ENCODE measurements at regions not wholly inside any gene's neighbourhood (a gene's known extent, or its start where the extent isn't known, plus 50 kb on each side); places are given as distances from the start of the nearest gene placed in this dataset.
A peak's percentile ranks its signal among the peaks of the same experiment; 100 is the strongest.

GRCh38 chr2:198731842-198732399, 725.8 kb downstream of the SATB2 start:
- TF ChIP-seq CTCF (IDR thresholded peaks at IDR 0.05; ENCODE audit: low read depth, low read length), result no peak
- no peaks in the 10 kb centered on the region for H3K27me3 ChIP-seq (ENCODE audit: insufficient read depth, low read depth, severe bottlenecking)
- no peaks in the 10 kb centered on the region for H3K36me3 ChIP-seq
- no peaks in the 10 kb centered on the region for H3K9me3 ChIP-seq (ENCODE audit: severe bottlenecking)
- H3K4me3 ChIP-seq (ENCODE audit: low read depth, low read length), result no peak overlapping the region
- DNase-seq, result no peak
- H3K27ac ChIP-seq, result no peak overlapping the region

- Histone ChIP-seq H3K27me3 (ENCODE audit: insufficient read depth, low read depth, severe bottlenecking) (no peaks in the 10 kb centered on the region), H3K9me3 (ENCODE audit: severe bottlenecking) (no peaks in the 10 kb centered on the region), H3K36me3 (no peaks in the 10 kb centered on the region), H3K27ac (no peak overlapping the region), H3K4me3 (ENCODE audit: low read depth, low read length) (no peak overlapping the region)
- DNase-seq, result no peak
- no peak for TF ChIP-seq CTCF (IDR thresholded peaks at IDR 0.05; ENCODE audit: low read depth, low read length)
Observed at GRCh38 chr2:198720266-198720665, 737.5 kb downstream of the SATB2 start.

- no peak for TF ChIP-seq CTCF (IDR thresholded peaks at IDR 0.05; ENCODE audit: low read depth, low read length)
- H3K36me3 ChIP-seq, result no peaks in the 10 kb centered on the region
- DNase-seq, result no peak
- no peaks in the 10 kb centered on the region for H3K9me3 ChIP-seq (ENCODE audit: severe bottlenecking)
- no peak overlapping the region for H3K27ac ChIP-seq
- no peaks in the 10 kb centered on the region for H3K27me3 ChIP-seq (ENCODE audit: insufficient read depth, low read depth, severe bottlenecking)
- H3K4me3 ChIP-seq (ENCODE audit: low read depth, low read length), result no peak overlapping the region
Observed at GRCh38 chr2:198717451-198717850, 740.3 kb downstream of the SATB2 start.

- H3K27ac ChIP-seq, result no peak overlapping the region
- TF ChIP-seq CTCF (IDR thresholded peaks at IDR 0.05; ENCODE audit: low read depth, low read length), result no peak
- H3K9me3 ChIP-seq (ENCODE audit: severe bottlenecking), result no peaks in the 10 kb centered on the region
- H3K36me3 ChIP-seq, result no peaks in the 10 kb centered on the region
- no peaks in the 10 kb centered on the region for H3K27me3 ChIP-seq (ENCODE audit: insufficient read depth, low read depth, severe bottlenecking)
- DNase-seq, result peak; percentile 11
- H3K4me3 ChIP-seq (ENCODE audit: low read depth, low read length), result no peak overlapping the region
Observed at GRCh38 chr2:198715302-198715835, 742.4 kb downstream of the SATB2 start.

- Histone ChIP-seq H3K36me3 (no peaks in the 10 kb centered on the region), H3K27me3 (ENCODE audit: insufficient read depth, low read depth, severe bottlenecking) (no peaks in the 10 kb centered on the region), H3K4me3 (ENCODE audit: low read depth, low read length) (no peak overlapping the region), H3K9me3 (ENCODE audit: severe bottlenecking) (no peaks in the 10 kb centered on the region), H3K27ac (no peak overlapping the region)
- no peak for DNase-seq
- TF ChIP-seq CTCF (IDR thresholded peaks at IDR 0.05; ENCODE audit: low read depth, low read length), result no peak
Observed at GRCh38 chr2:198712485-198712884, 745.3 kb downstream of the SATB2 start.

GRCh38 chr2:198711484-198711883, 746.3 kb downstream of the SATB2 start:
- Histone ChIP-seq H3K9me3 (ENCODE audit: severe bottlenecking) (no peaks in the 10 kb centered on the region), H3K27me3 (ENCODE audit: insufficient read depth, low read depth, severe bottlenecking) (no peaks in the 10 kb centered on the region), H3K4me3 (ENCODE audit: low read depth, low read length) (no peak overlapping the region), H3K27ac (no peak overlapping the region), H3K36me3 (no peaks in the 10 kb centered on the region)
- DNase-seq, result no peak
- no peak for TF ChIP-seq CTCF (IDR thresholded peaks at IDR 0.05; ENCODE audit: low read depth, low read length)
